Right lung (tissue), 2 donors: ENCODE measurements at regions not wholly inside any gene's neighbourhood (a gene's known extent, or its start where the extent isn't known, plus 50 kb on each side); places are given as distances from the start of the nearest gene placed in this dataset.
"Not testable (repeated sequence)": the region's sequence is repeated elsewhere in the genome, so short reads cannot be mapped to it uniquely, and the experiment has no call there.

Experiments
- DNase-seq, 2 donors: peaks; one replicate each; pipeline ENCODE4 v3.0.0-alpha.2; 2013

DNA sequence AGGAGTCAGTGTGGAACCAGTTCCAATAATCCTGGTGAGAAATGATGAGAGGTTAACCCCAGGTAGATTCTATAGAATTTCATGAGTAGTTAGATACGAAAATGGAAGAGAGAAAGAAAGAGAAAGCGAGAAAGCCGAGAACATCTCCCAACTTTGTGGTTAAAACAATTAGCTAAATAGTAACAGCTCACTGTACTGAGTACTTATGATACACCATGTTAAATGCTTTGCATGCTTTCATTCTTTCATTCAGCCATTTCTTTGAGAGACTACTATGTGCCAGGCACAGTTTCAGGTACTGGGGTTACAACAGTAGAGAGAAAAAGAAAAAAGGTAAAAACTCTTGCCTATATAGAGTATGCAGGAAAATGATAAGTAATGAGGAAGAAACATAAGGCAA lies 109.7 kb upstream of the SYT6 start:
- DNase-seq, result no peak

DNA sequence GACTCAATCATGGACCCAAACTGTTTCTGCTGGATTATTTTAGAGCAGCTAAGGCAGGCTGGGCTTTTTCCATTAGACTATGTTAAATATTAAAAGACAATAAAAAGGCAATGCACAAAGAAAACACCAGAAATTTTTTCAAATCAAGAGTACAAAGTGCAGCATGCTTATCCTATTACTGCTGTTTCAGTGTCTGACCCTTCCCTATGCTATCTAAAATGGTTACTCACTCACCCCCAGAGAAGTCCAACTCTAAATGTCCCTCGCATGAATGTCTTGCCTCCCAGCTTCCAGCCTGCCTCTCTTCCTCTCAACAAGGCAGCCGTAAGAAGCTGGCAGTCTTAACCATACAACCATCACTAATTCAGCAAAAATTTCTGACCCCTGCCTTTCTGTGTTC lies 108.7 kb upstream of the SYT6 start:
- no peak for DNase-seq

DNA sequence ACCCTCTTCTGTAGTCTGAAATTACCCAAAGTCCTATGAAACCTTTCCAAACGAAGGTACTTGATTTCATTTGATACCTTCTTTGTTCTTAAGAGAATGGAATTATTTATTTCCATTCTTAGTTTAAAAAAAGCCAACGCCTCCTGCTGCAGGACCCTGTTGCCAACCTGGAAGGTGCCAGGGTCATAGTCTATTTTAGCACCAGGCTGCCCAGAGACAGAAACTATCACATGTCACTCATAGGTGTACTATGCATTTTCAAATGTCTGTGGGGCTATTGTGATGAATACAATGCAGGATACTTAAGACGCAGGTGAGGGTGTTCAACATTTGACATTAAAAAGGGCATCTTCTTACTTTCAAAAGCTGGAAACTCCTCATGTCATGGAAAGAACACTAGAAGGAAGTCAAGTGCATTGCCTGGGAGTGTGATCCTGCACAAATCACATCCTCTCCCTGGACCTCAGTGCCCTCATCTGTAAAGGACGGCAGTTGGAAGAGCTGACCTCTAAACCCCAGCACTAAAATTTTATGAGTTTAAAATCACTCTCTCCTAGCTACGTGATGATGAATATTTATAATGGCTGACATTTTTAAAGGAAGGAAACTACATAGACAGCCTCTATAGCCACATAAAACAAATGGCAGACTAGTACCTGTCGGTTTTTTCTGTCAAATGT lies 107.3 kb upstream of the SYT6 start:
- DNase-seq, result no peak

DNA sequence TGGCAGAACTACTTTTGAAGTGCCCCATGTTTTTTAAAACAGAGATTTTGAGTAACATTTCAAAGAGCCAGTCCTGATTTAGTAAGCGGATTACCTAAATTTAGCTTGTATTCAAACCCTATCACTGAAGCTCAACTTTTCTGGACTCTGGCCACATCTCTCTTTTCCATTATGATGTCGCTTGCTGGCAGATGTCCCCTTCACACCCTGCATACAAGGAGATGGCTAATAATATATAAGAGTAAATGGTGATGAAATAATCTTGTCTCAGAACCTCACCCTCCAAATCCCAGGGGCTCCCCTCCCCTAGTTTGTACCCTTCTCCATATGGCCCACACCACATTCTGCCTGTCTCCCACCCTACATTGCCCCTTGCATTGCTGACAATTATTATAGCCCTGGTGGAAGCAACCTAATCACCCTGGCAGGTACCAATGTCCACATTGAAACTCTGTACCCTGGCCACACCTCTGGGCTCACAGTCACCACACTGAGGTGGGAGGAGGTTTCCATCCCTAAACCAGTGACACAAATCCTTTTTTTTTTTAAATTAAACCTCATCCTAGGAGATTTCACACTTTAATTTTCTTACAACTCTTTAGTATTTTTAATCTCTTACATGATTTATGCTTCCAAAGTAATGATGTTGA lies 106.0 kb upstream of the SYT6 start:
- no peak for DNase-seq

DNA sequence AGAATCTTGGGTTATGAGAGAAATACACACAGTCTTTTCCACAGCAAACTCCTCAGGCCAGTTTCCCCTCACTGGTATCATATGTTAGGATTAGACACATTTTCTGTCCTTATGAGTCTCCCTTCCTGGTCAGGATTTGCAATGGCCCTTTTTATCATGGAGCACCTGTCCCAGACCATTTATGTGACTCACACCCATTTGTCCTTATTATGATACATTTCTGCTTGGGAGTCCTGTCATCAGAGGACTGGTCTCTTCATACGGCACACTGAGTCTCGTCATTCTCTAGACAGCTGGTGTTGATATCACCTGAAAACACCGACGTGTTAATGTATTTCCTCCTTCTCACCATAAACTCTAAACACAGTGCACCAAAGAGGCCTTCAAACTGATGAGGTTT lies 105.0 kb upstream of the SYT6 start:
- no peak for DNase-seq

DNA sequence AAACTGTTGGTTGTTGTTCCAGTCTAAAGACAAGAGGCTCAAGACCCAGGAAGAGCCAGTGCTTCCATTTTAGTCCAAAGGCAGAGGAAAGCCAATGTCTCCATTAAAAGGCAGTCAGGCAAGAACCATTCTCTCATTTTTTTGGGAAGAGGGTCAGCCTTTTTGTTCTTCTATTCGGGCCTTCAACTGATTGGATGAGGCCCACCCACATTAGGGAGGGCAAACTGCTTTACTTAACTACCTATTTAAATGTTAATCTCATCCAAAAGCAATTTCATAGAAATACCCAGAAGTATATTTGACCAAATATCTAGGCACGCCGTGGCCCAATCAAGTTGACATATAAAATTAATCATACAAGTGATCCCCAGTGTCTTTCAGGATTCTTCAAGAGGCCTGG lies 104.4 kb upstream of the SYT6 start:
- no peak for DNase-seq

DNA sequence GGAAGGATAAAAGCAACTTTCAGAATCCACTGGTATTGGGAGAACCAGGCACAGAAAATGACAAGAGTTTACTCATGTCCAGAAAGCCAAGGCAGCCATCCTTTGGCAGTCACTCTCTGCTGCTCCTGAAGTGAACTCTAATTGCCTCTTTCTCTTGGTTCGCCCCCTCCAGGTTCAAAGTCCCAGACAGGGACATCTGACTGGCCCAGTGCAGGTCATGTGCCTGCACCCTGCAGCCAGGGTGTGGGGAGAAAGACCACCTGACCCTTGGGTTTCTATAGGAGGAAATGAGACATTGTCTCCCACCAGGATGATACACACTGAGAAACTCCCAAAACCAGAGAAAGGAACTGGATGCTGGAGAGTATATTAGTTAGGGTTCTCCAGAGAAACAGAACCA lies 103.9 kb upstream of the SYT6 start:
- no peak for DNase-seq

DNA sequence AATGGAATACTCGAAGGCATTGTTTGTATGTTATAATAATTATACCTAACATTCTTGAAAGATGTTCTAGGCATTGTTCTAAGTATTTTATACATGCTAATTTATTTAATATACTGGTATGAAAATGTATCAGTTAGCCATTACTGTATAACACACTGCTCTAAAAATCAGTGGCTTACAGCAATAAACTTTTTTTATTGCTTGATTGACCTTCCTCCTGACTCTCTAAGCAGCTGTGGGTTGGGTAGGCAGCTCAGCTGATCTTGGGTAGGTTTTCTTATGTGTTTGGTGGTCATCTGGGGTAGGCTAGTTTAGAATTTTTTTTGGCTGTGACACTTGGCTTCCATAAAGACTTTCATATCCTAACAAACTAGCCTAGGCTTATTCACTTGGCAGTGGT lies 100.2 kb upstream of the SYT6 start:
- no peak for DNase-seq

DNA sequence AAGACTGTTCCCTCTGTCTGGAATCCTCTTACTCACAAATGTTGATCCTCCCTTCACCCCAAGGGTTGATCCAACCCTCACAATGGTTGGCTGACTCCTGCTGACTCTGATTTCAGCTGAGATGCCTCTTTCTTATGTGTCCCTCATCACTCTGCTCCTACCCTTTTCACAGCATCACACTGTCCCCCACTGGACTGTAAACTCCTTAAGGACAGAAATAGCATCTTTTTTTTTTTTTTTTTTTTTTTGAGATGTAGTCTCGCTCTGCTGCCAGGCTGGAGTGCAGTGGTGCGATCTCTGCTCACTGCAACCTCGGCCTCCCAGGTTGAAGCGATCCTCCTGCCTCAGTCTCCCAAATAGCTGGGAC lies 97.9 kb upstream of the SYT6 start:
- no peak for DNase-seq

DNA sequence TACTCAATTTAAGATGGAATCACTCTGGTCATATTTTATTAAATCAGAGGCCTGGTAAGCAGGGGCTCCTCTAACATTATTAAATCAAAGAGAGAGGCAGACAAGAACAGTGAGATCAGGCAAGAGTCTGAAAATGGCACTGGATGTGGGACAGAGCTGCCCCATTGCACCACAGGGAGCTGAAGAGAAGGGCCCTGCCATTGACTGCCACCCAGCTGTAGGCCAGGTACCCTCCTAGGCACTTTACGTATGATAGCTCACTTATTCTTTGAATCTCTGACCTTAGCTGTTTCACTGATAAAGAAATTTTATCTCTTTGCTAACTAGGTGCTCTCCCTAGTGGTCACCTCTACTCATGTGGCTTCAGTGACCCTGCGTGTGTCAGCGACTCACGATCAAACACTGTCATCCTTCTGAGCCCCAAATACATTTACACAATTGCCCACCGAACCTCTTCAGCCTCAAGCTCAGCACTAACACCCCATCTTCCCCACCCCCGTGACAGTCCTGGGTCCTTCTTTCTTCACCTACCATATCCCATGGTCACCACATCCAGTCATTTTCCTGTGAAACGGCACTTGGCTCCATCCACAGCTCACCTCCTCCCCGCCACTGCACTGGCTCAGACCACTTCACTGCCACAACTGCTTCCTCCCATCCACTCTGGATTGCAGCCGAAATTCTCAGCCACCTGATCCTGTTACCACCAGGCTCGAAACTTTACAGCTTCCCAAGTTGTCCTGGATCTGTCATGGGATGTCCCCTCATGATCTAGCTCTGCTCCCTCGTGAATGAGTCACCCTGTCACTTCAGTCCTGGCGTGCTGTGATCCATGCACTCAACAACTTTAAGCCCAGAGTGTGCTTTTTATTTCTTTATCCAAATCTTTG lies 97.3 kb upstream of the SYT6 start:
- no peak for DNase-seq

DNA sequence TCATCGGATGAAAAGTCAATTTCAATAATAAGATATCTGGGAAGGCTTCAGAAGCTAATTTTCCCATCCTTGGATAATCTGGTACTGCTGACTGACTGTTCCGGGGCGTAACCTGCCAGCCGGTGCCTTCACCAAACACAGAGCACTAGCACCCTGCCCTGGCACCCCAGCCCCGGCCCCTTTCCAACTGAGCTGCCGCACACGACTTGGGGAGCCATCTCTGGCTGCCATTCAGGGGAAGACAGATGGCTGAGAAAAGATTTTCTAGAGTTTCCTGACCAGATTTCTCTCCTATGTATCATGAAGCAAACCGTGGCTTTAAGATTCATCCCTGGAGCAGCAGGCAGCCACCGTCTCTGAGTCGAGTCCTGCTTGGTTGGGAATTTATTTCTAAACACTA lies 96.0 kb upstream of the SYT6 start:
- no peak for DNase-seq

DNA sequence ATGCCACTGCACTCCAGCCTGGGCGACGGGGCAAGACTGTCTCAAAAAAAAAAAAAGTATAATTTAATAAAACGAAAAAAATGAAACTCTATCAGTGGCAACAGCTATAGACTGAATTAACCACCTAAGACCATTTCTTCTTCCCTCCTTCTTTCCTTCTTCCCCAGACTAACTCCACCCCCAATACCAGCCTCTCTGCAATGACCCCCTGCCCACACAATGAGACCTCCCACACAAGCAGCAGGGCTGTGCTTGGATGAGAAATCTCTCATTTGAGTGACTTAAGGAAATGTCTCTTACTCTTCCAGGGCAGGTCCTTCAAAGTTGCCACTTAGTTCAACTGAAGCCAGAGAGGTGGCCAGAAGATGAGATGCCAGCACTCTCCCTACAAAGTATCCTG lies 94.5 kb upstream of the SYT6 start:
- no peak for DNase-seq

DNA sequence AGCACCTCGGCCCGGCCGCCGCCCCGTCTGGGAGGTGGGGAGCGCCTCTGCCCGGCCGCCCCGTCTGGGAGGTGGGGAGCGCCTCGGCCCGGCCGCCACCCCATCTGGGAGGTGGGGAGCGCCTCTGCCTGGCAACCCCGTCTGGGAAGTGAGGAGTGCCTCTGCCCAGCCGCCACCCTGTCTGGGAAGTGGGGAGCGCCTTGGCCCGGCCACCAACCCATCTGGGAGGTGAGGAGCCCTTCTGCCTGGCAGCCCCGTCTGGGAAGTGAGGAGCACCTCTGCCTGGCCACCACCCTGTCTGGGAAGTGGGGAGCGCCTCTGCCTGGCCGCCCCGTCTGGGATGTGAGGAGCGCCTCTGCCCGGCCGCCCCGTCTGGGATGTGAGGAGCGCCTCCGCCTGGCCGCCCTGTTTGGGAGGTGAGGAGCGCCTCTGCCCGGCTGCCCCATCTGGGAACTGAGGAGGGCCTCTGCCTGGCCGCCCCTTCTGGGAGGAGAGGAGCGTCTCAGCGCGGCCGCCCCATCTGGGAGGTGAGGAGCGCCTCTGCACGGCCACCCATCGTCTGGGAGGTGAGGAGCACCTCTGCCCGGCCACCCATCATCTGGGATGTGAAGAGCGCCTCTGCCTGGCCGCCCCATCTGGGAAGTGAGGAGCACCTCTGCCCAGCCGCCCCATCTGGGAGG lies 89.0 kb upstream of the SYT6 start:
- DNase-seq, result not testable (repeated sequence)

DNA sequence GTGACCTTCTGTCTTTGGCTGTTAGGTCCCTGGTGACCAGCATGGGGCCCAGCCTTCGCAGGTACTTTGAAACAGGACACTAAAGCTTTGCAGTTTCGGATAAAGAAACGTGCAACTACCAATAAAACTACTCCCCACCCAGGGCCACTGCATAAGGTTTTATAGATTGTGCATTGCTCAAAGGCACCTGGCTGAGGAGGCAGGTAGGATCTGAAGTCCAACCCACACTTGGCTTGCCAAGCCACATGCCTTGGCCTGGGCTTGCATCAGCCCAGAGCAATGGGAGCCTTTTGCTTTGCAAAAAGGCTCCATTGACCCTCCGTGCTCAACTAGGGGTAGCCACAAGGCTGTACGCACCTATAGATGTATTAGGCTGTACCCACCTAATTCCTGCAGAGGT lies 84.4 kb upstream of the SYT6 start:
- no peak for DNase-seq

DNA sequence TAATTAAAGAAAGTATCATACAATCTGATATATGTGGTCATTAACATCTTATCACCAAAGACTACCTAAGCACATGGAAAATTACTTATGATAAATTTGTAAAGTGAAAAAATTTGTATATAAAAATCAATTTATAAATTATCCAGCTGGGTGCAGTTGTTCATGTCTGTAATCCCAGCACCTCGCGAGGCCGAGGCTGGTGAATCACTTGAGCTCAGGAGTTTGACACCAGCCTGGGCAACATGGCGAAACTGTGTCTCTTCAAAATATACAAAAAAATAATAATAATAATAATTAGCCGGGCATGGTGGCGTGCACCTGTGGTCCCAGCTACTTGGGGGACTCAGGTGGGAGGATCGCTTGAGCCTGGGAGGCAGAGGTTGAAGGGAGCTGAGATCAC lies 82.8 kb upstream of the SYT6 start:
- no peak for DNase-seq

DNA sequence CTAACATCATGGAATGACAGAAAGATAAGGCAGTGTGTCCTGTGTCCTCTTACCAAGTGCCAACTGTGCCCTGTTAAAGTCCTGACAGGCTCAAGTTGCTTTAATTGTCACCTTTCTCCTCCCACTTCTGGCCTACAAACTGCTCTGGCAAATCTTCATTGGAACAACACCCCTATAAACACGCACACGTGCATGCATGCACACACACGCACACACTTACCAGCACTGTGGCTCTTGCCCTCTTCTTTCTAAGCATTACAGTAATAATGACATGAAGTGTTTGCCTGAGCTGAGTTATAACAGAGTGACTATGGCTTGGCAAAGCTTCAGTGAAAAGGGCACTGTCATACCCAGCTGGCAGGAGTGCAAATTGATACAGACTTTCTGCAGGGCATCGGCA lies 82.3 kb upstream of the SYT6 start:
- DNase-seq, result no peak

DNA sequence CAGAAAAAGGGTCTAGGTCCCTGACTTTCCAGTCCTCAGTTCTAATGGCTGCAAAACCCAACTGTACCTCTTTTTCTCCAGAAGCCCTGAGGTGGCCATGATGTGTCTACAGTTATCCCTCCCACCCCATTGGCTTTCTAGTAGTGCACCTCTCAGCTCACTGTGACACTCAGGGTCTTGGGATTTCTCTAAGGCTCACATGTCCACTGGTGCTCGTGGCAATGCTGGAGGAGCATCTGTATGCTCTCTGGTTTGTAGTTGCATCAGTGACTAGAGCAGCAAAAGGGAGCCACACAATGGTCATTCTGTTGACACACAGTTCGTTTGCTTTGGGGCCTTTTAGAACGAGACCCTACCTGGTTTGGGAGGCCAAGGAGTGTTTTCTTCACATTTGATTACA lies 81.6 kb upstream of the SYT6 start:
- no peak for DNase-seq

DNA sequence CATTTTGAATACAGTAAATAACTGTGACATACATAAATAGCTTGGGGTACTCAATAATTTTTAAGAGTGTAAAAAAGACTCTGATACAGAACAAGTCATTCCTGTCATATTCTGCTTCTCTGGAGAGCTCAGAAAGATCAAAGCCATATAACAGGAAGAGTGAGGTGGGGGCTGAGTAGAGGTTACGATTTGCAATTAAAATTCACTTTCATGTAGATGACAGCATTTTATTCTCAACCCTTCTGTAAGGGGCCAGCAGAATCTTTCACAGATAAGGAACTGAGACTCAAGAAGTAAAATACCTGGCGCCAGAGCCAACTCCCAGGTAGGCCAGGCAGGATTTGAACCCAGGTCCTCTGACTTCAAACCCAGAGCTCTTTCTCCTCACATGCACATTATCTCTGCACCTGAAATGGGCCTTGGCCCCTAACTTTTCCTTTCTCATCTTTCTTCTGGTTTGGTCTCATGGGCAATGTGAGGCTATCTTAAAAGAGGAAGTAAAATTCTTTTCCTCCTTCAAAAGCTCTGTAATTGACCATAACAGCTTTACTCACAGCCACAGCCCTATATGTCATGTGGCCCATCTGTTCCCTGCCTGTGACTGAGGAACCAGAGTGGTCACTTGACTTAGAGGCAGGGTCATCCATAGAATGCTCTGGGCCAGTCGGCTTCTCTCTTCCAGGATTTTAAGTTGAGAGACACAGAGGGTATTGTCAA lies 80.9 kb upstream of the SYT6 start:
- DNase-seq, result no peak

DNA sequence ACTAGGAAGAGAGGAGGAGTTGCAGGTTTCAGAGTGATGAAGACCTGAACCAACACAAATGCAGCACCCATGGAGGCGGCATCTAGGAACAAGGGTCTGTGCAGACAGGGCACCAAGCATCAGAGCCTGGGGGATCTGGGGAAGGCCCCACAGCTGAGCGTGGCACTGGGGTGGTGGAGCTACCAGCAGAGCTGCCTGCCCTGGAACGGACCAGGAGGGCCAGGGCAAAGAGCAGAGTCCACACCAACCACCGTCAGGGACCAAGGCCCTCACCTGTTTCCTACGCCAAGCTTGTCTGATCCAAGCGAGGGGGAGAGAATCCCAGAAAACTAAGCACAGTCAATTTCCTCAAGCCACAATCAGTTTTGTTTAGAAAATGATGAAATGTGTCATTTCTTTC lies 79.0 kb upstream of the SYT6 start:
- no peak for DNase-seq

DNA sequence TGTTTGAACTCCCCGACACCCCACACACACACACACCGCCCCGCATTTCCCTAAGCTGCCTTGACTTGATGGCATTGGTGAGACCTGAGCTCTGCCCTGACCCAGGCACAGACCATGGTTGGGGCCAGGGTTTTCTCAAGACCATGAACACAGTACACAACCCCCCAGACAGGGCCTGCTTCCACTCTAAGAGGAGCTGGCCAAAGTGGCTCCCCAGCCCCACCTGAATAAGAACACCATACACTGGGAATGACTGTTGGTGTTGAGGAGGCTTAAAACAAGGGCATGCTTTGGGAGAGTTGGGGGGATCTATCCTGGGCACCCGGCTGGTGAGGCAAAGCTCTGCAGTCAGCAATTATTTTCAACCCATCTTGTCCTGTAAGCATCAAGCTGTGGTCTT lies 77.6 kb upstream of the SYT6 start:
- DNase-seq, result no peak

DNA sequence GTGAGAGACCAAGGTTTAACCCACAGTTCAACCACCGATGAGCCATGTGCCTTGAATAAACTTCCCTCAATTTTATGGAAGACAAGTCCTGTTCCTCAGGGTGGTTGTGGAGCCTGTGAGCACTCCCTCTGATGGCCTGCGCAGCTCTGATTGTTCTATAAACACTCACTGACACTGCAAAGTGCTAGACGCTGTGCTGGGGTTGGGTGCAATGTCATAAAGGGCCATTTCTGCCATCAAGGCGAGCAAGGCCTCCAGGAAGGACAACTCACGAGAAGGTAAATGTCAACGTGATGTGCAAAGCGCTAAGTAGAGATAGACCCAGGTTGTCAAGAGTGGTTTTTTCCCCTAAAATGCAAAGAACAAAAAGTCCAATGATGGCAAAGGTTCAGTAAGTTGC lies 75.7 kb upstream of the SYT6 start:
- no peak for DNase-seq

DNA sequence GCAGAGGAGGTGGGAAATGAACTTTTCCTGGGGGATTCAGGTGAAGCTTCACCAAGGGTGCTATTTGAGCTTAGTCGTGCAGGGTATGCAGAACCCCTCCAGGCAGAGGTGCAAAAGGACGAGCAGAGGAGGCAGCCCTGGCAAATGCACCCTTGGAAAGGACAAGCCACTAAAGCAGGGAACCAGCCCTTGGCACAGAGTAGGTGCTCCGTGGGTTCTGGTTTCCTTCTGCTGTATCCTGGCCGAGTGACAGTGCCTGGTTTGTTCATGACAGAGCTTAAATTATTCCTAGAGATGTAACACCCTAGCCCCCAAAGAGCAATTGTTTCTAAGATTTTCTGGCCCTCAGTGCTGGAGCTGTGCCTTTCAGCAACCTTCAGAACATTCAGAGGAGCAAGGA lies 73.4 kb upstream of the SYT6 start:
- DNase-seq, result no peak
